GM13976 (cell line): ENCODE measurements at regions not wholly inside any gene's neighbourhood (a gene's known extent, or its start where the extent isn't known, plus 50 kb on each side); places are given as distances from the start of the nearest gene placed in this dataset.

ENCODE experiments used
- DNase-seq: peaks from one replicate; pipeline ENCODE4 v3.0.0; 2012; ENCODE audit warnings: low spot score
- CTCF ChIP-seq: IDR thresholded peaks from 2 replicates; pipeline ENCODE4 v1.5.1; 2012; ENCODE audit warnings: borderline replicate concordance, mild to moderate bottlenecking; ENCODE audit not compliant: insufficient read depth; ENCODE audit errors: extremely low read depth, missing control alignments, control extremely low read depth
- in situ Hi-C: fragments of 300-500 bp; cut with MboI; formaldehyde crosslinking; loops from one replicate; pipeline ENCODE4 v1.12.0; 2022; ENCODE audit warnings: low sequenced_read_pairs, mixed read lengths, inconsistent platforms; ENCODE audit not compliant: unreplicated experiment

- in situ Hi-C loops, result no loop called here
- TF ChIP-seq CTCF, result no peak
- DNase-seq, result no peak
These were observed 194.8 kb downstream of the MIAT start for GRCh38 chr22:26852176-26852575.

- no peak for DNase-seq
- in situ Hi-C loops, result no loop called here
These were observed 195.7 kb downstream of the MIAT start for GRCh38 chr22:26853071-26853470.

GRCh38 chr22:26853495-26853894 lies 196.1 kb downstream of the MIAT start:
- TF ChIP-seq CTCF, result no peak
- in situ Hi-C loops, result no loop called here
- DNase-seq, result no peak

More at GRCh38 chr22:26853071-26853470, 195.7 kb downstream of the MIAT start:
- TF ChIP-seq CTCF, result no peak

- no peak for TF ChIP-seq CTCF
- in situ Hi-C loops, result no loop called here
- no peak for DNase-seq
These were observed 199.8 kb downstream of the MIAT start for GRCh38 chr22:26857169-26857568.

- in situ Hi-C loops, result no loop called here
- TF ChIP-seq CTCF, result no peak
- no peak for DNase-seq
These were observed 202.9 kb downstream of the MIAT start for GRCh38 chr22:26860301-26860700.

- in situ Hi-C loops, result no loop called here
- no peak for TF ChIP-seq CTCF
- no peak for DNase-seq
These were observed 207.6 kb downstream of the MIAT start for GRCh38 chr22:26865021-26865420.

- TF ChIP-seq CTCF, result no peak
- DNase-seq, result no peak
- in situ Hi-C loops, result no loop called here
These were observed 226.0 kb downstream of the MIAT start for GRCh38 chr22:26883393-26883792.
